ENCODE measurements at regions not wholly inside any gene's neighbourhood (a gene's known extent, or its start where the extent isn't known, plus 50 kb on each side); places are given as distances from the start of the nearest gene placed in this dataset.

DNA sequence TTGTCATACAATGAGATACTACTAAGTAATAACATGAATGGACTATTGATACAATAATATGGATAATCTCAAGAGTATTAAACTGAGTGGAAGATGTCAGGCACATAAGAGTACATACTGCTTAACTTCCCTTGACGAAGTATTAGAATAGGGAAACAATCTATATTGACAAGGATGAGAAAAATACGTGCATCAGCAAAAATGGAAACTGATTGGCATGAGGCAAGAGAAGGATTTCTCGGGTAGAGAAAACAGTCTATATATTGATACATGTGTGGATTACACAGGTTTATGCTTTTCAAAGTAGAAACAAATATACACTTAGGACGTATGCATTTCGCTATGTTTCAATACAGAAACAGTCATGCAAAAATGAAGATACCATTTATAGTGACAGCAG, 57.4 kb downstream of the PRR20E start:
- Mint-ChIP-seq H3K27ac (no peak overlapping the region), H3K4me3 (no peak overlapping the region), H3K4me1 (ENCODE audit: low read depth) (no peaks in the 10 kb centered on the region), H3K36me3 (ENCODE audit: low read depth) (no peaks in the 10 kb centered on the region), H3K27me3 (ENCODE audit: low read depth) (no peaks in the 10 kb centered on the region), H3K9me3 (peaks cover 26% of the 10 kb centered on the region)
- DNase-seq (ENCODE audit: low spot score) = no peak

- DNase-seq (ENCODE audit: low spot score) = no peak
- Mint-ChIP-seq H3K36me3 (ENCODE audit: low read depth) (no peaks in the 10 kb centered on the region), H3K27me3 (ENCODE audit: low read depth) (no peaks in the 10 kb centered on the region), H3K9me3 (peaks cover 36% of the 10 kb centered on the region), H3K27ac (no peak overlapping the region), H3K4me1 (ENCODE audit: low read depth) (no peaks in the 10 kb centered on the region), H3K4me3 (no peak overlapping the region)
Observed at GRCh38 chr13:57250472-57250871, 83.5 kb downstream of the PRR20E start.

GRCh38 chr13:57253551-57253950, 86.6 kb downstream of the PRR20E start:
- DNase-seq (ENCODE audit: low spot score) = no peak
- Mint-ChIP-seq H3K36me3 (ENCODE audit: low read depth) (no peaks in the 10 kb centered on the region), H3K4me1 (ENCODE audit: low read depth) (no peaks in the 10 kb centered on the region), H3K27me3 (ENCODE audit: low read depth) (no peaks in the 10 kb centered on the region), H3K4me3 (no peak overlapping the region), H3K27ac (no peak overlapping the region), H3K9me3 (peaks cover 41% of the 10 kb centered on the region)

GRCh38 chr13:57264965-57265364, 98.0 kb downstream of the PRR20E start:
- Mint-ChIP-seq H3K4me1 (ENCODE audit: low read depth) (no peaks in the 10 kb centered on the region), H3K36me3 (ENCODE audit: low read depth) (no peaks in the 10 kb centered on the region), H3K9me3 (peaks cover 44% of the 10 kb centered on the region), H3K27ac (no peak overlapping the region), H3K4me3 (no peak overlapping the region), H3K27me3 (ENCODE audit: low read depth) (no peaks in the 10 kb centered on the region)
- no peak for DNase-seq (ENCODE audit: low spot score)

GRCh38 chr13:57270493-57270892, 103.5 kb downstream of the PRR20E start:
- DNase-seq (ENCODE audit: low spot score) = no peak
- no peaks in the 10 kb centered on the region for H3K27me3 Mint-ChIP-seq (ENCODE audit: low read depth)
- H3K4me3 Mint-ChIP-seq = no peak overlapping the region
- H3K27ac Mint-ChIP-seq = no peak overlapping the region
- H3K36me3 Mint-ChIP-seq (ENCODE audit: low read depth) = no peaks in the 10 kb centered on the region
- peaks cover 41% of the 10 kb centered on the region for H3K9me3 Mint-ChIP-seq
- no peaks in the 10 kb centered on the region for H3K4me1 Mint-ChIP-seq (ENCODE audit: low read depth)

GRCh38 chr13:57286511-57287098, 119.6 kb downstream of the PRR20E start:
- peaks cover 2% of the 10 kb centered on the region for H3K36me3 Mint-ChIP-seq (ENCODE audit: low read depth)
- no peak for DNase-seq (ENCODE audit: low spot score)
- no peaks in the 10 kb centered on the region for H3K27me3 Mint-ChIP-seq (ENCODE audit: low read depth)
- no peaks in the 10 kb centered on the region for H3K4me1 Mint-ChIP-seq (ENCODE audit: low read depth)
- peaks cover 23% of the 10 kb centered on the region for H3K9me3 Mint-ChIP-seq
- no peak overlapping the region for H3K4me3 Mint-ChIP-seq
- no peak overlapping the region for H3K27ac Mint-ChIP-seq

DNA sequence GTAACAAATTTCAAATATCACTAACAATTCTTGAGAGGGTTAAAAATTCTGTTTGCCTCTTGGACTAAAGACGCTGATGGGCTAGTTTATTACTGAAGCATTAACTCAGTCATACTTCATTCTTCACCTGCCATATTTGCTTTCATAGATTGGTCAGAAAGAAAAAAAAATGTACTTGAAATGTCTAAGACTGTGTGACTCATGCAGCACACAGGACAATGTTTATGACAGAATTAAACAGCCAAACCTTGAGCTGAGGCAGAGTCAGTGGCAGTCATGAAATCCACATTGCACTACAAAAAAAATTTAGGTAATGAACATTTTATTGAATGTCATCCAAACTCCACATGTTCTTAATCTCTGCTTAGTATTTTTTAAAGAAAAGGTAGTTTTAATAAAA, 135.6 kb downstream of the PRR20E start:
- Mint-ChIP-seq H3K27me3 (ENCODE audit: low read depth) (no peaks in the 10 kb centered on the region), H3K4me3 (no peak overlapping the region), H3K4me1 (ENCODE audit: low read depth) (no peaks in the 10 kb centered on the region), H3K27ac (no peak overlapping the region), H3K36me3 (ENCODE audit: low read depth) (no peaks in the 10 kb centered on the region), H3K9me3 (peaks cover 18% of the 10 kb centered on the region)
- no peak for DNase-seq (ENCODE audit: low spot score)

- no peak for DNase-seq (ENCODE audit: low spot score)
- H3K4me1 Mint-ChIP-seq (ENCODE audit: low read depth) = no peaks in the 10 kb centered on the region
- no peaks in the 10 kb centered on the region for H3K36me3 Mint-ChIP-seq (ENCODE audit: low read depth)
- H3K27ac Mint-ChIP-seq = no peak overlapping the region
- H3K27me3 Mint-ChIP-seq (ENCODE audit: low read depth) = no peaks in the 10 kb centered on the region
- peaks cover 7% of the 10 kb centered on the region for H3K9me3 Mint-ChIP-seq
- no peak overlapping the region for H3K4me3 Mint-ChIP-seq
Observed at GRCh38 chr13:57311009-57311586, 144.1 kb downstream of the PRR20E start.

GRCh38 chr13:57314897-57315520, 148.0 kb downstream of the PRR20E start:
- H3K36me3 Mint-ChIP-seq (ENCODE audit: low read depth) = no peaks in the 10 kb centered on the region
- no peaks in the 10 kb centered on the region for H3K4me1 Mint-ChIP-seq (ENCODE audit: low read depth)
- H3K27ac Mint-ChIP-seq = no peak overlapping the region
- H3K27me3 Mint-ChIP-seq (ENCODE audit: low read depth) = no peaks in the 10 kb centered on the region
- no peak overlapping the region for H3K4me3 Mint-ChIP-seq
- H3K9me3 Mint-ChIP-seq = peaks cover 16% of the 10 kb centered on the region
- no peak for DNase-seq (ENCODE audit: low spot score)

- Mint-ChIP-seq H3K27ac (no peak overlapping the region), H3K4me1 (ENCODE audit: low read depth) (no peaks in the 10 kb centered on the region), H3K4me3 (no peak overlapping the region), H3K36me3 (ENCODE audit: low read depth) (no peaks in the 10 kb centered on the region), H3K9me3 (peaks cover 18% of the 10 kb centered on the region), H3K27me3 (ENCODE audit: low read depth) (no peaks in the 10 kb centered on the region)
- no peak for DNase-seq (ENCODE audit: low spot score)
Observed at GRCh38 chr13:57326532-57326931, 159.5 kb downstream of the PRR20E start.

- Mint-ChIP-seq H3K36me3 (ENCODE audit: low read depth) (no peaks in the 10 kb centered on the region), H3K27me3 (ENCODE audit: low read depth) (no peaks in the 10 kb centered on the region), H3K4me1 (ENCODE audit: low read depth) (no peaks in the 10 kb centered on the region), H3K27ac (no peak overlapping the region), H3K9me3 (peaks cover 14% of the 10 kb centered on the region), H3K4me3 (no peak overlapping the region)
- no peak for DNase-seq (ENCODE audit: low spot score)
Observed at GRCh38 chr13:57340878-57341277, 173.9 kb downstream of the PRR20E start.

DNA sequence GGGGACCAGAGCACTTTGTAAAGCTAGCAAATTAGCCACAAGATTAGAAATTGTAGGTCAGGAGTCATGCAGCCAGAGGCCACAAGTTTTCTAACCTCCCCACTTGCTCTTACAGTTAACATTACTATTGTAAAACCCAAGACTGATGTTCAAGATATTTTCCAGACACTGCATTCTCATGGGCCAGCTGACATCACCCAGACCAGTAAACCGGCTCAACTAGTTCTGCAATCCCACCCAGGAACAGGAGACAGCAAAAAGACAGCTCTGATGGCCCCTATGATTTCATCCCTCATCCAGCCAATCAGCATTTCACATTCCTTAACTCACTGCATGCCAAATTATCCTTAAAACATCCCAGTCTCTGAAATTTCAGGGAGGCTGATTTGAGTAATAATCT, 178.5 kb downstream of the PRR20E start:
- peaks cover 28% of the 10 kb centered on the region for H3K9me3 Mint-ChIP-seq
- no peak for DNase-seq (ENCODE audit: low spot score)
- no peaks in the 10 kb centered on the region for H3K4me1 Mint-ChIP-seq (ENCODE audit: low read depth)
- H3K36me3 Mint-ChIP-seq (ENCODE audit: low read depth) = no peaks in the 10 kb centered on the region
- H3K4me3 Mint-ChIP-seq = no peak overlapping the region
- no peak overlapping the region for H3K27ac Mint-ChIP-seq
- no peaks in the 10 kb centered on the region for H3K27me3 Mint-ChIP-seq (ENCODE audit: low read depth)

- no peaks in the 10 kb centered on the region for H3K27me3 Mint-ChIP-seq (ENCODE audit: low read depth)
- no peak overlapping the region for H3K27ac Mint-ChIP-seq
- H3K36me3 Mint-ChIP-seq (ENCODE audit: low read depth) = no peaks in the 10 kb centered on the region
- H3K4me3 Mint-ChIP-seq = no peak overlapping the region
- peaks cover 38% of the 10 kb centered on the region for H3K9me3 Mint-ChIP-seq
- no peaks in the 10 kb centered on the region for H3K4me1 Mint-ChIP-seq (ENCODE audit: low read depth)
- no peak for DNase-seq (ENCODE audit: low spot score)
Observed at GRCh38 chr13:57346786-57347185, 179.8 kb downstream of the PRR20E start.

- peaks cover 42% of the 10 kb centered on the region for H3K9me3 Mint-ChIP-seq
- no peak overlapping the region for H3K27ac Mint-ChIP-seq
- H3K27me3 Mint-ChIP-seq (ENCODE audit: low read depth) = no peaks in the 10 kb centered on the region
- no peaks in the 10 kb centered on the region for H3K4me1 Mint-ChIP-seq (ENCODE audit: low read depth)
- H3K4me3 Mint-ChIP-seq = no peak overlapping the region
- no peak for DNase-seq (ENCODE audit: low spot score)
- H3K36me3 Mint-ChIP-seq (ENCODE audit: low read depth) = no peaks in the 10 kb centered on the region
Observed at GRCh38 chr13:57352114-57352513, 185.1 kb downstream of the PRR20E start.

DNA sequence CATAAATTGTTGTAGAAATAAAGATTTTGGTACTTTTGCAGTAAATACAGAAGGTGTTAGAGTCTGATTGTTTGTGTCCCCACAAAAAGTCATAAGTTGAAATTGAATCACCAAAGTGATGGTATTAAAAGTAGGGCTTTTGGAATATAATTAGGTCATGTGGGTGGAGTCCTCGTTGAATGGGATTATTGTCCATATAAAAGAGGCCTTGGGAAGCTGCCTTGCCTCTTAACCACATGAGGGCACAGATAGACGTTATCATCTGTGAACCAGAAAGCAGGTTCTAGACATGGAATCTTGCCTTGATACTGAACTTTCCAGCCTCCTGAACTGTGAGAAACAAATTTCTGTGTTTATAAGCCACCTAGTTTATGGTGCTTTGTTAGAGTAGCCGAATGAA, 186.8 kb downstream of the PRR20E start:
- no peak overlapping the region for H3K27ac Mint-ChIP-seq
- H3K9me3 Mint-ChIP-seq = peaks cover 33% of the 10 kb centered on the region
- no peak for DNase-seq (ENCODE audit: low spot score)
- no peaks in the 10 kb centered on the region for H3K36me3 Mint-ChIP-seq (ENCODE audit: low read depth)
- no peaks in the 10 kb centered on the region for H3K4me1 Mint-ChIP-seq (ENCODE audit: low read depth)
- no peak overlapping the region for H3K4me3 Mint-ChIP-seq
- no peaks in the 10 kb centered on the region for H3K27me3 Mint-ChIP-seq (ENCODE audit: low read depth)

Measured in T-helper 2 cell treated with Interferon-gamma antibody and Interleukin-4, amounts not matched to agents 5 μg/mL and 100 μg/mL, for 36 hours (primary cell).